Lung microvascular endothelial cell (primary cell): ENCODE measurements at regions not wholly inside any gene's neighbourhood (a gene's known extent, or its start where the extent isn't known, plus 50 kb on each side); places are given as distances from the start of the nearest gene placed in this dataset.
A peak's percentile ranks its signal among the peaks of the same experiment; 100 is the strongest.

Experiments used
- DNase-seq, 2 donors: peaks; one replicate each; pipeline versions ENCODE4 v3.0.0 to v3.0.0-alpha.2; 2010; ENCODE audit warnings: low read depth in 2 of 2

DNA sequence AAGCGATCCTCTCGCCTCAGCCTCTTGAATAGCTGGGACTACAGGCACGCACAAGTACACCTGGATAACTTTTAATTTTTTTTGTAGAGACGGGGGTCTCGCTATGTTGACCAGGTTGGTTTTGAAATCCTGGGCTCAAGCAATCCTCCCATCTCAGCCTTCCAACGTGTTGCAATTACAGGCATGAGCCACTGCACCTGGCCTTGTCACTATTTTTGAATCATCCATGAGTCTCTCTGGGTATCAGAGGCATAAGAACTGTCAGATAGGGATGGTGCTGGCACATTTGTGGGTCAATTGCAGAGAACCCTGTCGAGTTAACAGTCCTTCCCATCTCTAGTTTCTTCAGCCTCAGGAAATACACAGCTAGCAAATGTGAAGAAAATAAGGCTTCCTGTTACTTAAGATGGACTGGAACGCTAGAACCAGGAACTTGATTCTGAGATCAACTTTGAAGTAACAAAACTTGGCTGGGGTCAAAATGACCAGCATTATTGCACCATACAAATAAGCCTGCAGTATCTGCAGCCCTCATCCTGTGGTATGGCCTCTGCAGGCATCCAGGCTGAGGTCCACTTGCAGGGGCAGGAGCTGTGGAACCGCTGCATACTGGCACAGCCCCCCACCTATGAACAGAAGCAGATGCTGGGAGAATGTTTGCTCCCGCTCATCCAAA is 124.3 kb upstream of the GADD45A start:
- no peak for DNase-seq

DNA sequence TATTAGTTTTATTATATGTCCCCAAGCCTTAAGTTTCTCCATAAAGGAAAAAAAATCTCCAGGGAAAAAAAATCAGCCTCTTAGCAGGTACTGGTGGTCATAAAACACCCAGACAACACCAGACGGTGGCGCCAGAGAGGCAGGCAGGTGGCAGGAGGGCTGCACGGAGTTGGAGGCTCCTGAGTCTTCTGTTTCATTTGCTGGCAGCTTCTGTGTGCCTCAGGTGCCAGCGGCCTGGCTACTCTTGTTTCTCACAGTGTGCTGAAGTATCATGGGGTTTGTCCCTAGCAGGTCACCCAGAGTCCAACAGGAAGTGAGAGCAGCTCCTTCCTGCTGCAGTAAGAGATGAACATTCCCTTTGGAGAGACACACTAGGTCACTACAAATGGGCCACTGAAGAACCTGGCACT is 123.3 kb upstream of the GADD45A start:
- peak; percentile 94 to 95 for DNase-seq

GRCh38 chr1:67563684-67564083 is 121.3 kb upstream of the GADD45A start:
- DNase-seq = no peak

DNA sequence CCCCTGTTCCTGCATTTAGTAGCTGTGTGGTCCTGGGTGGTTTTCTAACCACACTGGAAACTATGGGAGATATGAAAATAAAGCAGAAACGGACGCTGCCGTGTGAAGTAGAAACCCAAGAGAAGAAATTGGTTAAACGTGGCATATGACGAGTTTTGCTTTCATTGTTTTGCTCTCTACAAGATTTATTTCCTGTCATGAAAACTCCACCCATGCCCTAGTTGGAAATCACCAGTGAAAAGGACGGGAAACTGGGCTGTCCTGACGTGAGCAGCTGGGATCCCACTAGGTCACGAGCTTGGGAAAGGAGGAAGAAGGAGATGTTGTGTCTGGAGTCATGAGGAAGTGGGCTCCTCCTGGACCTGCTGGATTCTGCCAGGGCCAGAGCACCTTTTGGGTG is 120.8 kb upstream of the GADD45A start:
- DNase-seq = peak; percentile 91 to 99

DNA sequence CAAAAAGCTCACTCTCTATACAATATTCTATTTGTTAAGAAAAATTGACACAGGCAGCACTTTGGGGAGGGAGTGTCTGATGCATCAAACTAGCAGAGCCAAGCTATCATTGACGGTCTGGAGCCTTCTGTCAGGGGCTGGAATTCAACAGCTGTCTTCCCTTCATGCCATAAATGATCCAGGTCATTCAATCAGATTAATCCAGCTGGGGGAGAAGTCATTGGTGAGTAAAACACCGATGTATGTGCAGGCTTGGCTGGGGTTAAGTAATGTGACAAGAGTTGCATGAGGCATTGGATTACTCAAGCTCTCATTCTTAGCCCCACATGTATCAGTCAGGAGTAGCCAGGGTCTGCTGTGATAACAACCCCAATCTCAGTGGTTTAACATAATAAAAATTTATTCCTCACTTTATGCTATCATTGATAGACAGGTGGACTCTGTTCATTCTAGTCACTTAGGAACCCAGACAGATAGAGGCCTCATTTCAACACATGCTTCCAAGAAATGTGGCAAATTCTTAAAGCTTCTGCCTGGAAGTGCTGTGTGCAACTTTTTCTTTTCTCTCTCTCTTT is 118.1 kb upstream of the GADD45A start:
- no peak for DNase-seq

- peak in 1 of 2 donors; percentile 96 for DNase-seq
Observed at GRCh38 chr1:67570486-67571143, 114.4 kb upstream of the GADD45A start.

GRCh38 chr1:67571406-67571805 is 113.6 kb upstream of the GADD45A start:
- no peak for DNase-seq

DNA sequence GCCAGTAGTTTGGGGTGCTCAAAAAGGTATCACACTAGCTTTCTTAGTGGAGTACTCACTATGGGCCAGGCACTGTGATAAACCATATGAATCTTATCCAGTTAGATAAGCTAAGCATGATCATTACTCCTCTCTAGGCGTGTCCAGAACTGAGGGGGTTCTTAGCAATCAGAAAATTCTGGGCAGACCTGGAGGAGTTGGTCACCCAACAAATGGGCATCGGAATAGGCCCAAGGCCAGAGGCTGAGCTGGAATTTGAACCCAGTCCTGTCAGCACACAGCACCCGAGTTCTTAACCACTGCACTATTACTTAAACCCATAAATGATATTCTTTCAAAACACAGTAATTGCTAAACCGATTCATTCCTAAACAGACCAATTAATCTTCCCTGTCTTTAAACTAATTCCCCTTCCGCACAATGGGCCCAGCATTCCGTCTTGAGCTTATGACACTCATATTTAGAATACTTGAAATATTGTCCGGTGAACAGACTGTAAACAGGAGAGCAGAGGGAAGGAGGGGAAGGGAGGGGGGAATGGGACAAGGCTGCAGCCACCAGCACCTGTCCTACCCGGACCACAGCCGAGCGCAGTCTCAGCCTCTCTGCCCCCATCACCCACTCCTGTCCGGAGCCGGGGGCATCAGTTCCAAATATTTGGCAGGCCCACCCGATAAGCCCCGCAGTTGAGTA is 113.0 kb upstream of the GADD45A start:
- no peak for DNase-seq

GRCh38 chr1:67572594-67573221 is 112.3 kb upstream of the GADD45A start:
- DNase-seq = no peak

DNA sequence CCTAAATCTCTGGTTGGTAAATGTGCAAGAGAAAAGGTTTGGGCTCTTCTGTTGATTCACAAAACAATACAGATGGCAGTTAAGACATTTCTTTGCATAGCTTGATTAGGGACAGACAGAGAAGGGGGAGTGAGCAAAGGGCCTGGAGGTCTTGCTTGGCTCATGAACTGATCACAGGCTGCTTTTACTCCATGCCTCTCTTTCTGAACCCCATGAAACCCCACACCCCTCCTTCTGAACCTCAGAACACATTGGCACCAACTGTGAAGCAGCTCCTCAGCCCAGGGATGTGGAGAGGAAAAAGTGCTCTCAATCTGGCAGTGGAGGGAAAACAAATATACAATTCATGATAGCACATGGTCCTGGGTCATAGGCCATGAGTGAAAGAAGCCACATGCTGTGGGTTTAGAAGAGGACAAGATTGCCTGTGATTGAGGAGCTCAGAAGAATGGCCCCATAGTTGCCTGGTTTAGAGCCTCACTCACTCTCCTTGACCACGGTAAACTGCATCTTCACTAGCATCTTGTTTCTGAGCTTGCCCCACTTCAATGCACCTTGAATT is 111.6 kb upstream of the GADD45A start:
- DNase-seq = no peak

GRCh38 chr1:67574221-67574620 is 110.8 kb upstream of the GADD45A start:
- DNase-seq = no peak

GRCh38 chr1:67575861-67576260 is 109.1 kb upstream of the GADD45A start:
- DNase-seq = peak; percentile 10 to 72

DNA sequence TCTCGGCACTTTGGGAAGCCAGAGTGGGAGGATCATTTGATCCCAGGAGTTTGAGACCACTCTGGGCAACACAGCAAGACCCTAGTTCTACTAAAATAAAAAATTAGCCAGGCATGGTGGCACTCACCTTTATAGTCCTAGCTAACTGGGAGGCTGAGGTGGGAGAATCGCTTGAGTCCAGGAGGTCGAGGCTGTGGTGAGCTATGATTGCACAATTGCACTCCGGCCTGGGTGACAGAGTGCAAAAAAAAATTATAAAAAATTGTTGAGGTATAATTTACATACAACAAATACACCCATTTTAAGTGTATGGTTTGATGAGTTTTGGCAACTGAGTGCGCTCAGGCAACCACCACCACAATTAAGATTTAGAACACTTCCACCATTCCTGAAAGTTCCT is 108.5 kb upstream of the GADD45A start:
- no peak for DNase-seq

- no peak for DNase-seq
Observed at GRCh38 chr1:67577646-67578045, 107.4 kb upstream of the GADD45A start.

- DNase-seq = no peak
Observed at GRCh38 chr1:67578397-67579020, 106.5 kb upstream of the GADD45A start.

DNA sequence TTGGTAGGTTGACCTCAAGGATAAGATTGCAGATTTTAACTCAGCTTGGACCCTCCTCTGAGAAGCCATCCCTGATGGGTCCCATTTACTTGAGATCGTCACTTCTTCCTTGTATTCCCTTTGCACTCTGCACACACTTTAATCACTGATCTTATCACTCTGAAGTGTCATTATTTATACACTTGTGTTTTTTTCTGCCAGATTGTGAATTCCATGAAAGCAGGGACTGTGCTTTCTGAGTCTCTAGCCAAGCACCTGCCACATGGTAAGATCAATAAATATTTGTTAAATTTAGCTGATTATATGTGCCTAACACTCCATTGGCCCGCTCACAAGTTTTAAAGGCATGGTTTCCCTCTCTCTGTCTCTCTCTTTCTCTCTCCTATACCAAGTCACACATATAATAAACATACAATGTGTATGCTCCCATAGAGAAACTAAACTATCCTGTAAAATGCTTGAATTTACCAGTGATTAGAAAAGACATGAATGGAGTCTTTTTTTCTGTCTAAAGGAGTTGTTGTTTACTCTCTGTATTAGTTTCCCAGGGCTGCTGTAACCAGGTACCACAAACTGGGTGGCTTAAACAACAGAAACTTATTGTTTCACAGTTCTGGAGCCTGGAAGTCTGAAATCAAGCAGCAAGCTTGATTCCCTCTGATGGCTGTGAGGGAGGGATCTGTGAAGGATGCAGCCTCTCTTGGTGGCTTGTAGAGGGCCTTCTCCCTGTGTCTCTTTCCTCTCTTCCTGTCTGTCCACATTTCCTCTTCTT is 105.2 kb upstream of the GADD45A start:
- no peak for DNase-seq

DNA sequence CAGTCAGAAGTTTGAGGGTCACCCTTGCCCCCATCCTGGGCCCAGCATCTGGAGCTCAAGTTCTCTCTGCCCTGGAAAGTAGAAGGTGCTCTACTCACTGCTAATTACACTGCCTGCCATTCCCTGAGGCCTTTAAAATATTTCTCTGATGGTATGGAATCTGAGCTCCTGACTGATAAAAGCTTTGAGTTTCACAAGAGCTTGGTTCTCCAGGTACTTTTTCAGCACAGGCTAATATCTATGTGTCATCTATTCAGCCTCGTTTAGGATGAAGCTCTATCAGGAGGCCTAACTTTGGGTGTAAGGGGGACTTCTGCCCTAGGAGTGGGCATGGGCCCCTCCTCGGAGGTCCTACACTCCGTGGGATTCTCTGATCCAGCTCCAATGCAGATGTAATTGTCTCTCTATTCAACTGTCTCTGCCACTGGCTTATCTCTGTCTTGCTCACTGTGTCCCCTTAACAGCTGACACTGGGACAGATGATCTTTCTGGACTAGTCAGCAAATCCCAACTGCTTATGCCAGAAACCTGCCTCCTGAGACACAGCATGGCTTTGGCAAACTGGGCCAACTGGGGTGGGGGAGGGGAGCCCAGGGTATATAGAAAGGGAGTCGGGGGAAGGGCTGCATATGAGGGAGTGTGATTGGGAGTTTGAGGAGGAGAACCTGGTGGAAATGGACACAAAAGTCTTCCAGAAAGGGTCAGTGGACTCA is 104.2 kb upstream of the GADD45A start:
- DNase-seq = no peak

GRCh38 chr1:67582625-67583461 is 102.2 kb upstream of the GADD45A start:
- DNase-seq = no peak

- no peak for DNase-seq
Observed at GRCh38 chr1:67583462-67583950, 101.5 kb upstream of the GADD45A start.
